BJ (cell line): ENCODE measurements at regions not wholly inside any gene's neighbourhood (a gene's known extent, or its start where the extent isn't known, plus 50 kb on each side); places are given as distances from the start of the nearest gene placed in this dataset.

Source experiments
- CTCF ChIA-PET: fragments of 350-600 bp; formaldehyde crosslinking; extraction: SDS; loops from one replicate; lab custom pipeline; 2021; ENCODE audit warnings: antibody characterized with exemption, inconsistent platforms; lab: Yijun Ruan, JAX
- POLR2A ChIA-PET: fragments of 300-600 bp; sonication (Branson Sonifier 250); formaldehyde crosslinking; extraction: SDS; loops from one replicate; lab custom pipeline; 2021; ENCODE audit warnings: antibody characterized with exemption; lab: Charles Lee
- DNase-seq: peaks from one replicate; pipeline ENCODE4 v3.0.0-alpha.2; 2011; ENCODE audit warnings: low read depth
- H3K27me3 ChIP-seq: 2 replicates; pipeline ENCODE4 v1.6.0; 2011; ENCODE audit warnings: low read length; ENCODE audit not compliant: control insufficient read depth, insufficient read depth
- H3K36me3 ChIP-seq: 2 replicates; pipeline ENCODE4 v1.5.1; 2011; ENCODE audit warnings: low read length; ENCODE audit not compliant: control insufficient read depth, insufficient read depth
- H3K4me3 ChIP-seq: 2 replicates; pipeline ENCODE4 v1.5.1; 2011; ENCODE audit warnings: low read depth, mild to moderate bottlenecking, control low read depth, low read length
- CTCF ChIP-seq: IDR thresholded peaks from 2 replicates; pipeline ENCODE4 v1.5.1; 2011; ENCODE audit warnings: low read depth, mild to moderate bottlenecking, control low read depth, inconsistent platforms, low read length, moderate library complexity; ENCODE audit not compliant: insufficient read depth

DNA sequence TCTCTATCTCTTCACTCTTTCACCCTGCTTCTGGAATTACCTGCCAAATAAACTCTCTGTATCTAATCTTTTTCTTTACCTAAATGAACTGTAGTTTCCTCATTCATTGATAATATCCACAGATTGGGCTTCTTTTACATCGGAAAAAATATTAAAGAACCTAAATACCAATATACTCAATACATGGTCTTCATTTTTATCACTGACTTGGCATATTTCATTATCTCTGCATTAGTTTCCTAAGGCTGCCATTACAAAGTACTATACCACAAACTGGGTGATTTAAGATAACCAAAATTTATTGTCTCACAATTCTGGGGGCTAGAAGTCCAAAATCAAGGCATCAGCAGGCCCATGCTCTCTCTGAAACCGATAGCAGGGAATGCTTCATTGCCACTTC, 411.9 kb upstream of the SPTLC3 start:
- DNase-seq: no peak
- Histone ChIP-seq H3K36me3 (no peaks in the 10 kb centered on the region), H3K27me3 (no peaks in the 10 kb centered on the region), H3K4me3 (no peak overlapping the region)
- no peak for TF ChIP-seq CTCF
- ChIA-PET CTCF (no interaction called here), POLR2A (no interaction called here)

- no peaks in the 10 kb centered on the region for H3K27me3 ChIP-seq
- H3K4me3 ChIP-seq: no peak overlapping the region
- ChIA-PET CTCF (no interaction called here), POLR2A (no interaction called here)
- TF ChIP-seq CTCF: no peak
- DNase-seq: no peak
- H3K36me3 ChIP-seq: no peaks in the 10 kb centered on the region
Measured at GRCh38 chr20:12597551-12597950, 411.2 kb upstream of the SPTLC3 start.

DNA sequence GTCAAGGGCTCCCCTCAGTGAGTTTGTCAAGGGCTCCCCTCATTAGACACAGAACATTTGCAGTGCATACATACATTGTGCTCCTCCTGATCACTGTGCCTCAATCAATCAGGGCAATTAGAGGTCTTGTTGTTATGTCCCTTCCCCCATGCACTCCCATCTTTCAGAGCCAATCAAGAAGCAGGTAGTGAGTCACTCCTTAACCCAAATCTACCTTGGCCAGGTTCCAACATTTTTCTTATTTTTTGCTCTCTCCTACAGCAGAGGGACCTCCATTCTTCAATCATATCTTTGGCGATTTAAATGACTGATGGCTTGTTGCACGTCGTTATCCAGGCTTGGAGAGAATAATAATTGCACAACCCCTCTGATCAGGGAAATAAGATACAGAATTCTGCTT, 409.9 kb upstream of the SPTLC3 start:
- POLR2A ChIA-PET: no interaction called here
- Histone ChIP-seq H3K27me3 (no peaks in the 10 kb centered on the region), H3K4me3 (no peak overlapping the region), H3K36me3 (no peaks in the 10 kb centered on the region)
- no peak for TF ChIP-seq CTCF
- no peak for DNase-seq
- CTCF ChIA-PET: no interaction called here

DNA sequence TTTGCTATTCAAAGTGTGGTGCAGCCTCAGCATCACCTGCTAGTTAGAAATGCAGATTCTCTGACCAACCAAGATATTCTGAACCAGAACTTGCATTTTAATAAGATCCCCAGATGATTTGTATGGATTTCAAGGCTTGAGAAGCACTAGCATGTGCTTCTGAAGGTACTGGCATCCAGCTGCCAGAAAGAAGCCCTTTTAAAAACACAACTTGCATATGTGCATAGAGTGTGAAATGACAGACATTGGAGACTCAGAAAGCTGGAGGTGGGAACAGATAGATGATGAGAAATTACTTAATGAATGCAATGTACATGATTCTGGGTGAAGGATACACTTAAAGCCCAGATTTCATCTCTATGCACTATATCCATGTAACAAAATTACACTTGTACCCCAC, 409.3 kb upstream of the SPTLC3 start:
- TF ChIP-seq CTCF: no peak
- ChIA-PET POLR2A (no interaction called here), CTCF (no interaction called here)
- no peak for DNase-seq
- H3K4me3 ChIP-seq: no peak overlapping the region
- no peaks in the 10 kb centered on the region for H3K27me3 ChIP-seq
- no peaks in the 10 kb centered on the region for H3K36me3 ChIP-seq

DNA sequence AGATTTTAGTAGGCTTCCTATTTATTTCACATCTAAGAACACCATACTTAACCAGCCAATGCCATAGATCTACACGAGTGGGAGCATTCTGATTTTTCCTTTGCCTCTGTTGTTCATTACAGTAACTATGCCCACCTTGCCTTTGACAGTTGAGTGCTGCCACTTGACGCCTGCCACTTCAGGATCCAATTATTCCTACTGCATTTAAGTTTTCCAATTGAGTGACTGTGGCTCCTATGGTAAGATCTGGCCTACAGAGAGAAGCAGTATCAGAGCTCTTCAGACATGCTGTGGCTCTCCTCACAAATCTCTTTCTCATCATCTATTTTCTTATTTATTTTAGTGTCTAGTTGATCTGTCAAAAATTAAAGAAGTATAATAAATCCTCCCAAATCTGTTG, 403.0 kb upstream of the SPTLC3 start:
- DNase-seq: no peak
- ChIA-PET CTCF (no interaction called here), POLR2A (no interaction called here)
- no peak for TF ChIP-seq CTCF
- H3K4me3 ChIP-seq: no peak overlapping the region
- no peaks in the 10 kb centered on the region for H3K27me3 ChIP-seq
- no peaks in the 10 kb centered on the region for H3K36me3 ChIP-seq
